Jurkat, Clone E6-1 (cell line): ENCODE measurements at regions not wholly inside any gene's neighbourhood (a gene's known extent, or its start where the extent isn't known, plus 50 kb on each side); places are given as distances from the start of the nearest gene placed in this dataset.

Experiments used
- DNase-seq: peaks from one replicate; pipeline ENCODE4 v3.0.0-alpha.2; 2011; ENCODE audit warnings: low read depth, low spot score
- H3K4me3 ChIP-seq: 2 replicates; pipeline ENCODE4 v1.5.1; 2011; ENCODE audit warnings: mild to moderate bottlenecking, low read length, control low read depth, moderate library complexity

GRCh38 chr18:61731693-61732376, 161.0 kb downstream of the RNF152 start:
- H3K4me3 ChIP-seq = no peak overlapping the region
- DNase-seq = no peak

DNA sequence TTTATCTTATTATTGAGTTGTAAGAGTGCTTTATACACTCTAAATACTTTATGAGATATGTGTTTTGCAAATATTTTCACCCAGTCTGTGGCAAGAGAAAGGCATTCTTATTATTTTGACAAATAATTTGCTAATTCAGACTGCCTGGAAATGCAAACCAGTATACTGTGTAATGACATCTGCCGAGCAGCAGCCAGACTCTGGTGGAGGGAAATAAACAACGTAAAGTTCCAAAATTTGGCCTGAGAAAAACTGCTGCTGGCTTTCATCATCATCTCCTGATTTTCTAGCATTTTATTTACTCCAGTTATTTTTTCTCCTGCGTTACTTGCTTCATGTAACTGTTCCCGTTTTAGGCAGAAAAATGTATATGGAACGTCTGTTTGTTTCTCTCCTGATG, 161.6 kb downstream of the RNF152 start:
- no peak overlapping the region for H3K4me3 ChIP-seq

GRCh38 chr18:61729322-61729721, 163.5 kb downstream of the RNF152 start:
- no peak overlapping the region for H3K4me3 ChIP-seq
- DNase-seq = no peak

More for the DNA sequence above, 161.6 kb downstream of the RNF152 start:
- DNase-seq = no peak

- H3K4me3 ChIP-seq = no peak overlapping the region
- DNase-seq = no peak
These were observed 165.3 kb downstream of the RNF152 start for GRCh38 chr18:61727241-61728193.

DNA sequence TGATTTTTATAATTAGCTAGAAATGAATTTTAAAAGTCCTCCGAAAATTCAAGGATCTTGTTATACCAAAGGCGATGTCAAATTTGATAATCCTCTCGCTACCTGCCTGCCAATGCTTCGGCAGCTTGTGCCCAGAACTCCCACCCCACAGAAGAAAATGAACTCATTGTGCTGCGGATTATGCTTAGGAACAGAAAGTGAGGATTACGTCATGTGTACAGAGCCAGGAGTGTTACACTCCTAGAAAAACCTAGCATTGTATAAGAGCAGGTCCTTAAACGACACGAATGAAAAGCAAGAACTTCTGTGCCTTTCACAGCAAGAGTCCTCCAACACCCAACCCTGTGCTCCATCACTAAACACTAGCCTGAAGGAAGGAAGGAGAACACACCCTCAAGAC, 168.3 kb downstream of the RNF152 start:
- no peak for DNase-seq
- H3K4me3 ChIP-seq = no peak overlapping the region

DNA sequence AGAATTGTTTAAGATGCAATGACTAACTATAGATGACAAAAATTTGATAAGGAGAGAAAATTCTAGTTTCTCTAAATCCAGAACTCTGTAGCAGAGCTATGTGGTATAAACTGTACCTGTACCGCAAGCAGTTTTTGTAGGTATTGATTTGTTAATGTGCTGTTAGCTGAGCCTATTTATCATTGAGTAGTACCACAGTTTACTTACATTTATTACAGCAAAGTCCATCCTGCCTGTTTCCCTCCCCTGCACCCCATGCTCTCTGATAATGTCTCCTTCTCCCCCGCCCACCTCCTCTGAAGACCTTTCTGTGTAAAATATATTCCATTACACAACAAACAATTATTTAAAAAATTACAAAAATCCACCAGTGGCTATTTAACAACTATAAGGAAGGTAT, 170.6 kb downstream of the RNF152 start:
- DNase-seq = no peak

DNA sequence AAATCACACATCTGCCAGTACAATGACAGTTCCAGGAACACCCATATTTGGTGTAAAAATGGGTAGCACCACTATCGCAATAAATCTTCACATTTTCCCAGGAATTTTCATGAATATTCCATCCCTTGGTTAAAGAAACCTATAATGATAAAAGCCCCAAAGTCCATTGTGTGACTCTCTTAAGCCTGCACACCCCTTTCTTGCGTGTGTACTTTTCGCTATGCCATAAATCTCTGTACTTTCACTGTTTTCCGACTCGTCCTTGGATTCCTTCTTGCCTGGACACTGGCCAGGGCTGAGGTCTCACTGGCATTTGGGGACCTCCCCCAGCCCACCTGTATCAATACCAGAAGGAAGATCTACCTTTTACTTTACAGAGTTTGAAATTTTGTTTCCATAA, 172.3 kb downstream of the RNF152 start:
- no peak overlapping the region for H3K4me3 ChIP-seq
- DNase-seq = no peak

More for the DNA sequence above, 170.6 kb downstream of the RNF152 start:
- no peak overlapping the region for H3K4me3 ChIP-seq

DNA sequence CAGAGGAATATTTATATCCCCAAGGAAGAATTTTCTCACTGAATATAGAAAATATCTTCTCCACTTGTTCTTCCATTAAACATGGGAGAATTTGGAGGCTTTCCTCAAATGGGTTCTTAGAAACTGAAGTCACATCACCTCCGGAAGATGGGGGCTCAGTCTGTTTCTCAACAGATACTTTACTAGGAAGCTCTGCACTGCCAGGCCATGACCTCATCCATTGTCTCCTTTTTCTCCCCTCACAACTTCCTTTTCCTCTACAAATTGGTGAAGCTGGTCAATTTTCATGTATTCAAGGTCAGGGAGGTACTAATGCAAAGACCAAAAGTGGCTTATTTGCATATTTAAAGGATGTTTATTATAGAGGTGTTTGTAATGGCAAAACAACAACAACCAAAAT, 173.1 kb downstream of the RNF152 start:
- H3K4me3 ChIP-seq = no peak overlapping the region
- DNase-seq = no peak

DNA sequence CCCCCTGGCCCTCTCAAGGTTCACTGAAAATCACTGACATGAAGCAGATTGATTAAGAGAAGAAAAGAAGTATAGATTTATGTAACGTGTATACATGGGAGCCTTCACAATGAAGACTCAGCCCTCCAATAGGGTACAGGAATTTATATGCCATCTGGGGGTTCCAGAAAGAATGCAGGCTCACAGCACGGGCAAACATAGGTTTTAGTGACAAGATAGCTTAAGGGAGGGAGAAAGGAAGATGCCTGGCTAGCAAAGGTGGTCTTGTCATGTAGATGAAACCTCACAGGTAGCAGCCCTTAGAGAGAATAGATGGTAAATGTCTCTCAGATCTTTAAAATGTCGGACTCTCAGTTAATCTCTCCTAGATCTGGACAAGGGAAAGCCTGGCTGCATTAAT, 173.9 kb downstream of the RNF152 start:
- no peak overlapping the region for H3K4me3 ChIP-seq
- DNase-seq = no peak

DNA sequence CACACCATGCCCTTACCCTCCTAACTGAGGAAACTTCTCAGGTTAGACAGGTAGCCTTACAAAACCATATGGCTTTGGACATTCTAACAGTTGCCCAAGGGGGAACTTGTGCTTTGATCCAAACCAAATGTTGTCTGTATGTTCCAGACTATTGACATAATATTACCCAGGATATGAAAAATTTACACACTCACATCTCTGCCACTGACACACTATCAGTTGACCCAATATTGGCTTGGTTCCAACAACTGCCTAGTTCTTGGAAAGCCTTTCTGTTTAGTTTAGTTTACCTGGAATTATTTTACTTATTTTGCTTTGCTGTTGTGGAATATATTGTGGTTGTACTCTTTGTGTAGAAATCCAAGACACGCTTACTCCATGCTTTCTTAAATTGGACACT, 178.4 kb downstream of the RNF152 start:
- no peak overlapping the region for H3K4me3 ChIP-seq
- DNase-seq = no peak

DNA sequence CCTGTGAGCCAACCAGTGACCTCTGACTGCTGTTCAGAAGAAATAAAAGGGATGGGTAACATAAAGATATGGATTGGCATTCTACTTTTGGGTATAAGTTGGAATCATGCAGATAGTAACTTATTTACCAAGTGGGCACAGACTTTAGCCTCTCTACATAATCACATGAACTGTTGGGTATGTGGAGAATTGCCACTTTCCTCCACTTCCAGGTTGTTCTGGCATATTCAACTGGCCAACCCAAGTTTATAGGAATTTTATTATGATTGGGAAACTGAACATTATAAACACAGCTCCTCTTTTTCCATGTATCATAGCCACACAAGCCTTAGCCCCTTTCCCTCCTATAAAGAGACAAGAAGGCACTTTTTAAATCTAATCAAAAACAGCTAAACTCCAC, 179.3 kb downstream of the RNF152 start:
- H3K4me3 ChIP-seq = no peak overlapping the region
- no peak for DNase-seq

DNA sequence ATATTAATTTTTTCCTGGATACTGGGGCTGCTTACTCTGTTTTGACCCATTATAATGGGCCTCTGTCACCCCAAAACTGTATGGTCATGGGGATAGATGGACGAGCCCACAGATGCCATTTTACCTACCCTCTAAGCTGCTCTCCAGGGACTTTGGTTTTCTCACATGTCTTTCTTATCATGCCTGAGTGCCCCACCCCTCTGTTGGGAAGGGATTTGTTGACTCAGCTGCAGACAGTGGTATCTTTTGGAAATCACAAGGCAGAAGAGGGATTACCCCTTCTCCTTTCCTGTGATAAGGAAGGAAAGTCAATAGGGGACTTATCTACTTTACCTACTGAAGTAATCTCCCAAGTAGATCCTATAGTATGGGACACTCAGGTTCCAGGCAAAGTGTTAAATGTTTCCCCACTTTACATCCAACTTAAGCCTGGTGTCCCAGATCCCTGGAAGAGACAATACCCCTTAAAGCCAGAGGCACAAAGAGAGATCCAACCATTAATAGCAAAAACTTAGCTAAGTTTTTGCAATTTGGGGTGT, 182.7 kb downstream of the RNF152 start:
- H3K4me3 ChIP-seq = no peak overlapping the region
- no peak for DNase-seq

DNA sequence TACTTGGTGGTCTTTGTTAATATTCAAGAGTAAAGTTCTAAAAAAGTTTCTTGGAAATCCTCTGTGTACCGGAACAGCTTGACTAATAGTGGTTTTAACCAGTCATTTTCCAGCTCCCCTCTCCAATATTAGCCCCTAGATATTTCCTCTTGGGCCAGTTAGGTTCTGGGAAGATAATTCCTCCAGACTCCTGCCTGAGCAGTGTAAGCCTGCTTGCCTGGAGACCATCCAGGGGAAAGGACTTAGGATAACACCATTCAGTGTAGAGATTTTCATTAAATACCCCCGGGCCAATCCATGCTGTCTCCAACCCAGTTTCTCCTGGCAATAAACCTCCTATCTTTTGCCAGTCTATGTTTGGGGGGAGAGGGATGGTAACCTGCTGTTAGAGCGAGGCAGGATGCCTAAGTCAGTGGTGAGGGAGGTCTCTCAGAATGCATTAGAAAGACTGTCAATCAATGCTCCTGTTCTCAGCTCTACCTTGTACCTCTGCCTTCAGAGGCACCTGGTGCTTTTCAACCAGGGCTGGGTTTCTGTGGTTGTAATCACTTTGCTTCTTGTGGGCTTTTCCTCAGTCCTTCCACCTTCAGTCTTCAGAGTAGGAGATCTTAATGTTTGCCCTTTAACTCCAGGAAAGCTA, 186.4 kb downstream of the RNF152 start:
- no peak overlapping the region for H3K4me3 ChIP-seq
- DNase-seq = no peak

GRCh38 chr18:61703508-61703907, 189.3 kb downstream of the RNF152 start:
- H3K4me3 ChIP-seq = no peak overlapping the region
- DNase-seq = no peak

DNA sequence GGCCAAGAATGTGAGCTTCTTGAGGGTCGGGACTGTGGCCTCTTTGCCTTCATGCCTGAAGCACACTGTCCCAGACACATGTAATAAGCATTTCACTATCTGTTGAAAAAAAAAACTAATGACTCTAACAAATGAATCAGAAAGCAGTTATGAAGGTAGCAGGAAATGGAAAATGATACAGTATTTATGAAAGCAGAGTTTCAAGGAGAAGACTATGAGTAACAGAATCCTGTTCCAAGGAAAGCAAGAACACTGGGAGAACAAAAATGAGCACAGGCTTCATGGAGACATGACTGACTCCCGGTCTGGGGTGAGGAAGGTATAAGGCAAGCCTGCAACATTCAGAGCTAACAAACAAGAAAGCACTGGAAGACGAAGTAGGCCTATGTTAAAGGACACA, 190.8 kb downstream of the RNF152 start:
- no peak for DNase-seq
- no peak overlapping the region for H3K4me3 ChIP-seq

DNA sequence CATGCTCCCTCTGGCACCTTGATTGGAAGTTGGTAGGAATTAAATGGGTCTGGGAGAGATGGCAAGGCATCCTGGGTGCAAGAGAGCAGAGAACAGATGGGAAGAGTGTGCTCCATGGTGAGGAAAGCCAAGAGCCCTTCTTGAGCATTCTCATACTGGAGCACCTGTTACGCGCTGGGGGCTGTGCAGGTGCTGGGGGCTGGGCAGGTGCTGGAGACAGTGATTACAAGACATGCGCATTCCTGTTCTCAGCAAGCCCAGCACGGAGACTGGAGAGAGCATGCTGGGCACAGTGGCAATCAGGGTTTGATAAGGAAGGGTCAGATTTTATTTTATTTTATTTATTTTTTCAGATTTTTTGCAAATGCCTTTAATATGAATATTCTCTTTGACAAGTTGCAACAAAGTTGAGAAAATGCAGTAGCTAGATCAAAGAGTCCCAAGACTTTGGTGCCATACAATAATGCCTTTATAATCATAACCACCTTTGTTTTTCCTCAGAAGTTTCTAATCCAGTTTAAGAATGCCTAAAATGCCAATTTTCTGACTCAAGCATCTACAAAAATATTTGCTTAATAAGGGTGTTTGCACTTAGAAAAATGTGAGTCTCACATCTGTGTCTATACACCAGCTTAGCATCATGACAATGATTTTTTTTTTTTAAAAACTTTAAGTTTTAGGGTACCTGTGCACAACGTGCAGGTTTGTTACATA, 193.3 kb downstream of the RNF152 start:
- DNase-seq = no peak
- no peak overlapping the region for H3K4me3 ChIP-seq

DNA sequence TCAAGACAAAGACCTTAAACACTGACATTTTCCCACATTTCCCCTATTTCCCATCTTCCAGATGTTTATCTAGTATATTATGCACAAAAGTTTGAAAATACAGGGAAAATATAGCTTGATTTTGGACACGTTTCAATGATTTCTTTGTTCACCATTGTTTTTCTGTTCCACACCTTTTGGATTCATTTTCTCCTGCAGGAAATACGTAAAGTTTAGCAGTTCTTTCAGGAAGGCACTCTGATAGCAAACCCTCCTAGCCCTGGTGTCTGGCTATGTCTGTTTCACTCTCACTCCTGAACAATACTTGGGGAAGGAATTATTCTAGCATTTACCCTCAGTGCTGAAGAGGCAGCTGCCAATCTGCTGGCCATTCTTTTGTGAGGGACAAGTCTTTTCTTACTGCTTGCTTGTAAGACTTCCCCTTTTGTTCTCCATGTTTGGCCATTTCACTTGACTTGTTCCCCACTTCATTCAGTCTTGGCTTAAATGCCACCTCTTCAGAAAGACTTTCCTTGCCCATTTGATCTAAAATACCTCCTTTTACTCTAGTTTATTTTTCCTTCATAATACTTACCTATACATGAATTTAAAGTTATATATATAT, 195.4 kb downstream of the RNF152 start:
- no peak overlapping the region for H3K4me3 ChIP-seq

DNA sequence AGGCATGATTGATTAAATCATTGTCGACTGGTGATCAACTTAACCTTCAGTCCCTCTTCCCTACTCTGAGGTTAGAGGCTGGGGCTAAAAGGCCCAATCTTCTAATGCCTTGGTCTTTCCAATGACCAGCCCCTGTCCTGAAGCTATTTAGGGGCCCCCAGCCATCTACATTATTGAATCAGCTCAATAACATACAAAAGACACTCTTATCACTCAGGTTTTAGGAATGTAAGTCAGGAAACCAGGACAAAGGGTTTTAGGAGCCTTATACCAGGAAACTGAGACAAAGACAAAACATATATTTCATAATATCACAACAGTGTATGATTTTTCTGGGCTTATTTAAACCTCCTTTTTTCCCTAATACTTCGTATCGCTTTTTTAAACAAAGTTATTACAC, 198.6 kb downstream of the RNF152 start:
- no peak for DNase-seq
- H3K4me3 ChIP-seq = no peak overlapping the region

More for the DNA sequence above, 195.4 kb downstream of the RNF152 start:
- DNase-seq = no peak
